Uterus (tissue), 3 donors: ENCODE measurements at regions not wholly inside any gene's neighbourhood (a gene's known extent, or its start where the extent isn't known, plus 50 kb on each side); places are given as distances from the start of the nearest gene placed in this dataset.

Source experiments
- DNase-seq, 2 donors: peaks; one replicate each; pipeline ENCODE4 v3.0.0-alpha.2; 2019 to 2020
- H3K27ac ChIP-seq, 2 donors: fragments of 200-600 bp; sonication (generic); 1 replicate in 1 of 2; 2 replicates in 1 of 2; pipeline ENCODE4 v1.5.1; 2016 to 2018
- H3K27me3 ChIP-seq, 2 donors: fragments of 200-600 bp; sonication (generic); one replicate each; pipeline ENCODE4 v1.5.1; 2018 to 2019; ENCODE audit warnings: control low read depth in 1 of 2
- H3K36me3 ChIP-seq, 2 donors: fragments of 200-600 bp; sonication (generic); one replicate each; pipeline ENCODE4 v1.5.1; 2019; ENCODE audit warnings: control low read depth in 1 of 2
- H3K4me1 ChIP-seq, 2 donors: fragments of 200-600 bp; sonication (generic); one replicate each; pipeline ENCODE4 v1.5.1; 2018 to 2019; ENCODE audit warnings: control low read depth in 1 of 2
- H3K4me3 ChIP-seq, 2 donors: fragments of 200-600 bp; sonication (generic); 1 replicate in 1 of 2; 2 replicates in 1 of 2; pipeline ENCODE4 v1.5.1; 2018 to 2019; ENCODE audit warnings: mild to moderate bottlenecking in 1 of 2
- H3K9me3 ChIP-seq, 2 donors: fragments of 200-600 bp; sonication (generic); one replicate each; pipeline ENCODE4 v1.5.1; 2019; ENCODE audit warnings: control low read depth in 1 of 2
- POLR2A ChIP-seq, 2 donors: fragments of 450-650 bp; IDR thresholded peaks; one replicate each; pipeline ENCODE4 v1.6.1; 2016; ENCODE audit warnings: antibody characterized with exemption in 2 of 2, mild to moderate bottlenecking in 1 of 2, moderate library complexity in 1 of 2
- intact Hi-C: fragments of 100-400 bp; cut with DNase I; formaldehyde crosslinking; loops from one replicate; pipeline ENCODE4 v1.15.1; 2023; ENCODE audit warnings: low total_unique reads
- TF ChIP-seq, protein P1 (sequence below), 4 experiments: fragments of 200-600 bp in 2 of 4; fragments of 450-650 bp in 2 of 4; sonication (generic) in 2 of 4; IDR thresholded peaks; one replicate each; pipeline ENCODE4 v1.5.1; 2016 to 2019; ENCODE audit warnings: antibody characterized with exemption in 4 of 4, mild to moderate bottlenecking in 2 of 4, moderate library complexity in 1 of 4
- donor health status: DM: yes; HTN: yes; CAD: no.

GRCh38 chr12:126219654-126220279, 1154.5 kb downstream of the AACS start:
- DNase-seq, result no peak
- TF ChIP-seq POLR2A (IDR thresholded peaks at IDR 0.05), result no peak
- TF ChIP-seq, protein P1, sequence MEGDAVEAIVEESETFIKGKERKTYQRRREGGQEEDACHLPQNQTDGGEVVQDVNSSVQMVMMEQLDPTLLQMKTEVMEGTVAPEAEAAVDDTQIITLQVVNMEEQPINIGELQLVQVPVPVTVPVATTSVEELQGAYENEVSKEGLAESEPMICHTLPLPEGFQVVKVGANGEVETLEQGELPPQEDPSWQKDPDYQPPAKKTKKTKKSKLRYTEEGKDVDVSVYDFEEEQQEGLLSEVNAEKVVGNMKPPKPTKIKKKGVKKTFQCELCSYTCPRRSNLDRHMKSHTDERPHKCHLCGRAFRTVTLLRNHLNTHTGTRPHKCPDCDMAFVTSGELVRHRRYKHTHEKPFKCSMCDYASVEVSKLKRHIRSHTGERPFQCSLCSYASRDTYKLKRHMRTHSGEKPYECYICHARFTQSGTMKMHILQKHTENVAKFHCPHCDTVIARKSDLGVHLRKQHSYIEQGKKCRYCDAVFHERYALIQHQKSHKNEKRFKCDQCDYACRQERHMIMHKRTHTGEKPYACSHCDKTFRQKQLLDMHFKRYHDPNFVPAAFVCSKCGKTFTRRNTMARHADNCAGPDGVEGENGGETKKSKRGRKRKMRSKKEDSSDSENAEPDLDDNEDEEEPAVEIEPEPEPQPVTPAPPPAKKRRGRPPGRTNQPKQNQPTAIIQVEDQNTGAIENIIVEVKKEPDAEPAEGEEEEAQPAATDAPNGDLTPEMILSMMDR (IDR thresholded peaks at IDR 0.05), result no peak
- Histone ChIP-seq H3K4me3 (no peak overlapping the region), H3K27me3 (no peaks in the 10 kb centered on the region), H3K27ac (no peak overlapping the region), H3K36me3 (no peaks in the 10 kb centered on the region), H3K9me3 (no peaks in the 10 kb centered on the region), H3K4me1 (no peaks in the 10 kb centered on the region)
- intact Hi-C loops, result no loop called here

- no peaks in the 10 kb centered on the region for H3K27me3 ChIP-seq
- DNase-seq, result no peak
- no peak for TF ChIP-seq POLR2A (IDR thresholded peaks at IDR 0.05)
- TF ChIP-seq, protein P1 (IDR thresholded peaks at IDR 0.05), result no peak
- no peak overlapping the region for H3K27ac ChIP-seq
- H3K36me3 ChIP-seq, result no peaks in the 10 kb centered on the region
- intact Hi-C loops, result no loop called here
- H3K4me1 ChIP-seq, result no peaks in the 10 kb centered on the region
- H3K9me3 ChIP-seq, result no peaks in the 10 kb centered on the region
- no peak overlapping the region for H3K4me3 ChIP-seq
These were observed 1158.8 kb downstream of the AACS start for GRCh38 chr12:126224032-126224431.

DNA sequence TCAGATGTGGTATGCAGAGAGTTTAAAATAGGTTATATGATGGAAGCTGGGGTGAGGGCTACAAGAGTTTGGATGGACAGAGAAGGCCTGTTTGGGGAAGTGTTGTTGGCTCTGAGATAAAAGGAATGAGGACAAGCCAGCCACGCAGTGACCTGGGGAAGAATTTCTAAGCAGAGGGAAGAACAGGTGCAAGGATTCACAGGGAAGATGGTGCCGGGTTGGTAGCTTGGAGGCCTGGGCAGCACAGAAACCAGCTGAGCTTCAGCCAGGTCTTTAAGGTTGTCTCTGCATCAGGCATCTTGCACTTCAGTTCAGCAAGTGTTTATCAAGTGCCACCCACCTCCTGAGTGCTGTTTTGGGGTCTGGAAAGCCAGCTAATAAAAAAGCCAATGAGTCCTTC, 1163.7 kb downstream of the AACS start:
- Histone ChIP-seq H3K27me3 (no peaks in the 10 kb centered on the region), H3K4me3 (no peak overlapping the region), H3K27ac (no peak overlapping the region), H3K9me3 (no peaks in the 10 kb centered on the region), H3K36me3 (no peaks in the 10 kb centered on the region), H3K4me1 (no peaks in the 10 kb centered on the region)
- intact Hi-C loops, result no loop called here
- TF ChIP-seq, protein P1 (IDR thresholded peaks at IDR 0.05), result no peak
- no peak for TF ChIP-seq POLR2A (IDR thresholded peaks at IDR 0.05)
- no peak for DNase-seq

- intact Hi-C loops, result no loop called here
- no peak overlapping the region for H3K27ac ChIP-seq
- DNase-seq, result no peak
- no peaks in the 10 kb centered on the region for H3K36me3 ChIP-seq
- H3K9me3 ChIP-seq, result no peaks in the 10 kb centered on the region
- H3K4me1 ChIP-seq, result no peaks in the 10 kb centered on the region
- no peak for TF ChIP-seq POLR2A (IDR thresholded peaks at IDR 0.05)
- TF ChIP-seq, protein P1 (IDR thresholded peaks at IDR 0.05), result no peak
- no peak overlapping the region for H3K4me3 ChIP-seq
- H3K27me3 ChIP-seq, result no peaks in the 10 kb centered on the region
These were observed 1167.5 kb downstream of the AACS start for GRCh38 chr12:126232711-126233110.

GRCh38 chr12:126233625-126234024, 1168.4 kb downstream of the AACS start:
- no peak for DNase-seq
- TF ChIP-seq POLR2A (IDR thresholded peaks at IDR 0.05), result no peak
- TF ChIP-seq, protein P1 (IDR thresholded peaks at IDR 0.05), result no peak
- Histone ChIP-seq H3K27ac (no peak overlapping the region), H3K9me3 (no peaks in the 10 kb centered on the region), H3K4me3 (no peak overlapping the region), H3K27me3 (no peaks in the 10 kb centered on the region), H3K36me3 (no peaks in the 10 kb centered on the region), H3K4me1 (no peaks in the 10 kb centered on the region)
- intact Hi-C loops, result no loop called here
